Neural progenitor cell (in vitro differentiated cells): ENCODE measurements at regions not wholly inside any gene's neighbourhood (a gene's known extent, or its start where the extent isn't known, plus 50 kb on each side); places are given as distances from the start of the nearest gene placed in this dataset.

Experiments
- DNase-seq: peaks from one replicate; pipeline ENCODE4 v3.0.0-alpha.2; 2016; ENCODE audit warnings: low spot score
- H2AFZ ChIP-seq: fragments of 200-600 bp; sonication (generic); replicated peaks from 2 replicates; pipeline ENCODE4 v1.6.1; 2016; ENCODE audit warnings: antibody characterized with exemption
- H3F3A ChIP-seq: fragments of 200-600 bp; sonication (generic); 2 replicates; pipeline ENCODE4 v1.6.1; 2016; ENCODE audit warnings: antibody characterized with exemption, low read depth
- H3K27ac ChIP-seq: fragments of 200-600 bp; sonication (generic); 2 replicates; pipeline ENCODE4 v1.5.1; 2016; ENCODE audit warnings: mild to moderate bottlenecking
- H3K27me3 ChIP-seq: fragments of 200-600 bp; sonication (generic); 2 replicates; pipeline ENCODE4 v1.6.1; 2016; ENCODE audit warnings: mild to moderate bottlenecking, moderate library complexity
- H3K36me3 ChIP-seq: fragments of 200-600 bp; sonication (generic); 2 replicates; pipeline ENCODE4 v1.5.1; 2016
- H3K4me1 ChIP-seq: fragments of 200-600 bp; sonication (generic); 2 replicates; pipeline ENCODE4 v1.6.1; 2016; ENCODE audit warnings: mixed run types
- H3K4me2 ChIP-seq: fragments of 200-600 bp; sonication (generic); 2 replicates; pipeline ENCODE4 v1.6.1; 2016
- H3K4me3 ChIP-seq: fragments of 200-600 bp; sonication (generic); 2 replicates; pipeline ENCODE4 v1.5.1; 2016
- H3K79me2 ChIP-seq: fragments of 200-600 bp; sonication (generic); 2 replicates; pipeline ENCODE4 v1.6.1; 2016; ENCODE audit warnings: low read depth
- H3K9ac ChIP-seq: fragments of 200-600 bp; sonication (generic); 2 replicates; pipeline ENCODE4 v1.6.1; 2016
- H3K9me3 ChIP-seq: fragments of 200-600 bp; sonication (generic); 2 replicates; pipeline ENCODE4 v1.5.1; 2016; ENCODE audit warnings: low read depth
- H4K20me1 ChIP-seq: fragments of 200-600 bp; sonication (generic); 2 replicates; pipeline ENCODE4 v1.6.1; 2016; ENCODE audit warnings: low read depth
- H3K27ac Mint-ChIP-seq: 3 replicates; pipeline ENCODE4 v1.8.0; 2021; ENCODE audit warnings: mixed read lengths
- H3K27me3 Mint-ChIP-seq: 2 replicates; pipeline ENCODE4 v1.8.0; 2022; ENCODE audit warnings: low read depth, mild to moderate bottlenecking, inconsistent platforms, moderate library complexity, mixed read lengths; ENCODE audit not compliant: insufficient read depth
- H3K36me3 Mint-ChIP-seq: 3 replicates; pipeline ENCODE4 v1.8.0; 2021; ENCODE audit warnings: mixed read lengths
- H3K4me1 Mint-ChIP-seq: 3 replicates; pipeline ENCODE4 v1.8.0; 2021; ENCODE audit warnings: mixed read lengths
- H3K4me3 Mint-ChIP-seq: 3 replicates; pipeline ENCODE4 v1.8.0; 2021; ENCODE audit warnings: mild to moderate bottlenecking, moderate library complexity, mixed read lengths
- H3K9me3 Mint-ChIP-seq: 3 replicates; pipeline ENCODE4 v1.8.0; 2020; ENCODE audit warnings: mixed read lengths
- EZH2 ChIP-seq: fragments of 200-600 bp; sonication (generic); IDR thresholded peaks from 2 replicates; pipeline ENCODE4 v1.6.1; 2017; ENCODE audit warnings: antibody characterized with exemption, mild to moderate bottlenecking, moderate library complexity
- EZH2phosphoT487 ChIP-seq: fragments of 200-600 bp; sonication (generic); IDR thresholded peaks from 2 replicates; pipeline ENCODE4 v1.6.1; 2017; ENCODE audit warnings: antibody characterized with exemption
- TF ChIP-seq, protein P1 (sequence below): fragments of 200-600 bp; sonication (generic); IDR thresholded peaks from 2 replicates; pipeline ENCODE4 v1.5.1; 2017; ENCODE audit warnings: antibody characterized with exemption, mild to moderate bottlenecking

DNA sequence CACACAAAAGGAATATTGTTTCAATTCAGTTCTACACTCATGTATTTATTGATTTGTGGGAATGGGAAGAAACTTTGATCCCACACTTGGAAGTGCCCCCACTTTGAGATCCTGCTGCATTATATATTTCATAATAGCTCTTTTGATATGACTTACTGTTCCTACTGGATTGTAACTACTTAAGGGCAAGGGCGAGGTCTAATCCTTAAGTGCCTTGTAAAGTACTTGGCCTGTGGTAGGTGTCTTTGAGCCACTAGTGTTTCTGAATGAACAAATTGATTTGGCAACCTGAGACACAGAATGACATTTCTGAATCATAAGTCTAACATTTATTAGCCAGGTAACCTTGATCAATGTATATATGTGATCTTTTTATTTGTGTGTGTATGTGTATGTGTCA is 767.2 kb downstream of the RAB28 start:
- TF ChIP-seq EZH2phosphoT487, result no peak
- TF ChIP-seq, protein P1, sequence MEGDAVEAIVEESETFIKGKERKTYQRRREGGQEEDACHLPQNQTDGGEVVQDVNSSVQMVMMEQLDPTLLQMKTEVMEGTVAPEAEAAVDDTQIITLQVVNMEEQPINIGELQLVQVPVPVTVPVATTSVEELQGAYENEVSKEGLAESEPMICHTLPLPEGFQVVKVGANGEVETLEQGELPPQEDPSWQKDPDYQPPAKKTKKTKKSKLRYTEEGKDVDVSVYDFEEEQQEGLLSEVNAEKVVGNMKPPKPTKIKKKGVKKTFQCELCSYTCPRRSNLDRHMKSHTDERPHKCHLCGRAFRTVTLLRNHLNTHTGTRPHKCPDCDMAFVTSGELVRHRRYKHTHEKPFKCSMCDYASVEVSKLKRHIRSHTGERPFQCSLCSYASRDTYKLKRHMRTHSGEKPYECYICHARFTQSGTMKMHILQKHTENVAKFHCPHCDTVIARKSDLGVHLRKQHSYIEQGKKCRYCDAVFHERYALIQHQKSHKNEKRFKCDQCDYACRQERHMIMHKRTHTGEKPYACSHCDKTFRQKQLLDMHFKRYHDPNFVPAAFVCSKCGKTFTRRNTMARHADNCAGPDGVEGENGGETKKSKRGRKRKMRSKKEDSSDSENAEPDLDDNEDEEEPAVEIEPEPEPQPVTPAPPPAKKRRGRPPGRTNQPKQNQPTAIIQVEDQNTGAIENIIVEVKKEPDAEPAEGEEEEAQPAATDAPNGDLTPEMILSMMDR, result no peak
- TF ChIP-seq EZH2, result no peak
- Histone ChIP-seq H3K9me3 (no peaks in the 10 kb centered on the region), H3K4me2 (no peak overlapping the region), H3K9ac (no peak overlapping the region), H3K4me3 (no peak overlapping the region), H4K20me1 (no peaks in the 10 kb centered on the region), H3K79me2 (no peaks in the 10 kb centered on the region), H3F3A (peaks cover 8% of the 10 kb centered on the region), H3K36me3 (no peaks in the 10 kb centered on the region), H3K27me3 (no peaks in the 10 kb centered on the region), H3K27ac (no peak overlapping the region), H3K4me1 (no peaks in the 10 kb centered on the region), H2AFZ (no peak overlapping the region)
- Mint-ChIP-seq H3K9me3 (no peaks in the 10 kb centered on the region), H3K27me3 (no peaks in the 10 kb centered on the region), H3K4me1 (no peaks in the 10 kb centered on the region), H3K27ac (no peak overlapping the region), H3K36me3 (no peaks in the 10 kb centered on the region), H3K4me3 (no peak overlapping the region)
- no peak for DNase-seq

DNA sequence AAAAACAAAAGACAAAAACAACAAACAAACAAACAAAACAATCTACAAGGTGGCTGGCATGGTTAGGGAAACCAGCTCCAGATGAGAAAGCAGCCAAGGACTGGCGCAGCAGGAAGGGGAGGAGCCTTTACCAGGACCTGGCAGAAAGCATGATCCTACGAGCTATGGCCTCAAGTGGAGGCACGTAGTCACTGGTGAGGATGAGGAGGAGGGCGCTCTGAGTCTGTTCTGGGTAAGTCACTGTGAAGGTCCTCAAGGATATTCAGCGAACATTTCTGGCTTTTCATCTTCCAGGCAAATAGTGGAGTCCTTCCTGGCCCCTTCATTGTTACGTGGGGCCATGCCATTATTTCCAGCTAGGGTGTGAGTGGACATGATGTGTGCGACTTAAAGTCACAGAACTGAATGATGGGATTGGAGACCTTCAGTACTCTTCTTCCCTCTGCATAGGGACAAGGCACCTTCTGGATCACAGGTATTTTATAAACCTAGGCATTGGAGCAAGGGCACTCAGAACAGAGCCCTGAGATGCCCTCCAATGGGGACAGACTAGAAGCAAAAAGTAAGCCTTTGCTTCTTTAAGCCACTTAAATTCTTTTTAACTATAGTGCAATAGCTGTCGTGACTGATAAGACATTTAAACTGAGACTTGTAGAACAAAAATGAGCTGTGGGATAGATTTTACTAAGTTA is 771.3 kb downstream of the RAB28 start:
- Mint-ChIP-seq H3K4me3 (no peak overlapping the region), H3K9me3 (no peaks in the 10 kb centered on the region), H3K4me1 (no peaks in the 10 kb centered on the region), H3K27ac (no peak overlapping the region), H3K27me3 (no peaks in the 10 kb centered on the region), H3K36me3 (no peaks in the 10 kb centered on the region)
- no peak for TF ChIP-seq EZH2
- TF ChIP-seq, protein P1, result no peak
- TF ChIP-seq EZH2phosphoT487, result no peak
- H3K4me1 ChIP-seq, result no peaks in the 10 kb centered on the region
- no peaks in the 10 kb centered on the region for H4K20me1 ChIP-seq
- H3K79me2 ChIP-seq, result no peaks in the 10 kb centered on the region
- H2AFZ ChIP-seq, result no peak overlapping the region
- H3K4me2 ChIP-seq, result no peak overlapping the region
- no peaks in the 10 kb centered on the region for H3K27me3 ChIP-seq
- H3K9ac ChIP-seq, result no peak overlapping the region
- DNase-seq, result no peak
- no peaks in the 10 kb centered on the region for H3K36me3 ChIP-seq
- H3K4me3 ChIP-seq, result no peak overlapping the region
- H3F3A ChIP-seq, result peaks cover 8% of the 10 kb centered on the region
- H3K9me3 ChIP-seq, result no peaks in the 10 kb centered on the region
- no peak overlapping the region for H3K27ac ChIP-seq

DNA sequence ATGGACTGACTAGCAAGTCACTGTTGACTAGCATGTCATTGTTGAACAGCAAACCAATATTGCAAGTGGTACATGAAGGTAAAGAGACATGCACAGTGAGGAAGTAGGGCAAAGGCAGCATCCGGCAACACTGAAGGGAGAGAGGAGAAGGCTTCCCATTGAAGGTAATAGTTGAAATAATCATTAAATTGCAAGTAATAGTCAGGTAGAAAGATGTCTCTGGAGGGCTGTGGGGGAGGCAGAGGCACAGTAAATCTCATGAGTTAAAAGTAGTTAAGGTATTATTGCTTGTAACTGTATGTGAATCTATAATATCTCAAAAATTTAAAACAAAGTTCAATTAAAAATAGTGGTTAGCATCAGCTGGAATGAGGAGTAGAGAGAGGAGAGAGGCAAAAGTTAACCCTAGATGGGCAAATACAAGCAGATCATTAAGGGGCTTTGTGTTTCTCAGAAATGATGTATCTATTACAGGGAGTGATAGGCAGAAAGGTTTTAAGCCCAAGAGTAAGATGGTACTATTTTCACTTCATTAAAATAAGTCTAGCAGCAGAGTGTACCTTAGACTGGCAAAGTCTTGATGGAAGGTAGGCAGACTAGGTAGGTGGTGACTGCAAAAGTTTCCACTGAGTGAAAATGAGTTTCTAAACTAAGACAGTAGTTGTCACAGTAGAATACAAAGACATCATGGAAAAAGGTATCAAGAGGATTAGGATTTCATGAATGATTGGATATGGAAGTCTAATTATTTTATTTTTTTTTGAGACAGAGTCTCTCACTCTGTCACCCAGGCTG is 776.6 kb downstream of the RAB28 start:
- Histone ChIP-seq H3K4me2 (no peak overlapping the region), H3K4me1 (no peaks in the 10 kb centered on the region), H3K4me3 (no peak overlapping the region), H3K36me3 (no peaks in the 10 kb centered on the region), H3K9ac (no peak overlapping the region), H3K27ac (no peak overlapping the region), H3K79me2 (no peaks in the 10 kb centered on the region), H3K27me3 (no peaks in the 10 kb centered on the region), H3K9me3 (no peaks in the 10 kb centered on the region), H2AFZ (no peak overlapping the region), H3F3A (no peaks in the 10 kb centered on the region), H4K20me1 (no peaks in the 10 kb centered on the region)
- Mint-ChIP-seq H3K27me3 (no peaks in the 10 kb centered on the region), H3K4me1 (peaks cover under 1% of the 10 kb centered on the region), H3K4me3 (no peak overlapping the region), H3K9me3 (no peaks in the 10 kb centered on the region), H3K27ac (no peak overlapping the region), H3K36me3 (no peaks in the 10 kb centered on the region)
- no peak for DNase-seq
- TF ChIP-seq, protein P1, result no peak
- TF ChIP-seq EZH2phosphoT487, result no peak
- TF ChIP-seq EZH2, result no peak
